HCT116 (cell line): ENCODE measurements at regions not wholly inside any gene's neighbourhood (a gene's known extent, or its start where the extent isn't known, plus 50 kb on each side); places are given as distances from the start of the nearest gene placed in this dataset.

Experiments used
- ATAC-seq: fragments of 200-7000 bp; cut with Tn5 transposase; 2 replicates; pipeline ENCODE4 v1.9.1; 2020; ENCODE audit warnings: mild to moderate bottlenecking, moderate library complexity
- BruUV-seq: library from RNA; stranded (reverse); fragments of 400-500 nt; replicated peaks from 2 replicates; lab custom pipeline; 2021; lab: Mats Ljungman, UMichigan
- CTCF ChIA-PET: fragments of 300-600 bp; sonication (Branson Sonifier 250); formaldehyde crosslinking; loops from one replicate; lab custom pipeline; 2021; ENCODE audit warnings: antibody characterized with exemption; lab: Charles Lee
- POLR2A ChIA-PET: fragments of 300-600, 350-600 bp; sonication (Branson Sonifier 250); formaldehyde crosslinking; loops from one replicate; lab custom pipeline; 2021; ENCODE audit warnings: antibody characterized with exemption; lab: Charles Lee
- RAD21 ChIA-PET, 2 experiments: fragments of 300-600 bp; sonication (Branson Sonifier 250); formaldehyde crosslinking; loops; one replicate each; lab custom pipeline; 2023; ENCODE audit warnings: low total read pairs in 2 of 2; ENCODE audit not compliant: uncharacterized antibody in 2 of 2, unreplicated experiment in 2 of 2, low non-redundant PET in 1 of 2; lab: Charles Lee
- DNase-seq: peaks from one replicate; pipeline ENCODE4 v3.0.0-alpha.2; 2010; ENCODE audit warnings: low read depth, low spot score
- H2AFZ ChIP-seq: fragments of 200-600 bp; shearing (Covaris generic), sonication (generic); 2 replicates; pipeline ENCODE4 v1.6.1; 2017; ENCODE audit warnings: low read depth, mixed run types, mixed read lengths, antibody characterized with exemption, low read length; ENCODE audit not compliant: poor library complexity, severe bottlenecking
- H3K27ac ChIP-seq: 2 replicates; pipeline ENCODE4 v1.5.1; 2012; ENCODE audit warnings: low read depth, low read length
- H3K27me3 ChIP-seq: fragments of 200-600 bp; sonication (generic); 2 replicates; pipeline ENCODE4 v1.6.1; 2016; ENCODE audit warnings: mixed run types, low read length, mixed read lengths; ENCODE audit not compliant: insufficient read depth
- H3K36me3 ChIP-seq, 2 experiments: fragments of 200-500 bp in 1 of 2; fragments of 200-600 bp in 1 of 2; sonication (Bioruptor generic) in 1 of 2; sonication (generic) in 1 of 2; 2 replicates each; pipeline versions ENCODE4 v1.5.1 to v1.6.1; 2014 to 2016; ENCODE audit warnings: low read length in 2 of 2, inconsistent platforms in 1 of 2, mixed read lengths in 1 of 2, mixed run types in 1 of 2; ENCODE audit not compliant: insufficient read depth in 2 of 2, control insufficient read depth in 1 of 2
- H3K4me1 ChIP-seq, 2 experiments: fragments of 200-600 bp in 1 of 2; sonication (generic) in 1 of 2; 2 replicates each; pipeline versions ENCODE4 v1.5.1 to v1.6.1; 2012 to 2017; ENCODE audit warnings: low read length in 2 of 2, inconsistent platforms in 1 of 2, mild to moderate bottlenecking in 1 of 2, mixed read lengths in 1 of 2, mixed run types in 1 of 2, moderate library complexity in 1 of 2; ENCODE audit not compliant: insufficient read depth in 2 of 2, control insufficient read depth in 1 of 2
- H3K4me2 ChIP-seq: fragments of 200-600 bp; sonication (generic); 2 replicates; pipeline ENCODE4 v1.6.1; 2017; ENCODE audit warnings: mixed run types, low read length, mixed read lengths
- H3K4me3 ChIP-seq, 2 experiments: fragments of 200-600 bp in 1 of 2; sonication (generic) in 1 of 2; replicated peaks in 1 of 2; 2 replicates each; pipeline ENCODE4 v1.5.1; 2011 to 2016; ENCODE audit warnings: low read length in 2 of 2, control low read depth in 1 of 2, low read depth in 1 of 2, mild to moderate bottlenecking in 1 of 2, mixed read lengths in 1 of 2, mixed run types in 1 of 2
- H3K79me2 ChIP-seq: fragments of 200-600 bp; sonication (generic); 2 replicates; pipeline ENCODE4 v1.6.1; 2017; ENCODE audit warnings: mild to moderate bottlenecking, mixed run types, low read length, moderate library complexity, mixed read lengths; ENCODE audit not compliant: insufficient read depth
- H3K9ac ChIP-seq: fragments of 200-600 bp; sonication (generic); 2 replicates; pipeline ENCODE4 v1.6.1; 2016; ENCODE audit warnings: low read length, mixed read lengths
- H3K9me2 ChIP-seq: fragments of 200-600 bp; sonication (generic), shearing (Covaris generic); 2 replicates; pipeline ENCODE4 v1.6.1; 2017; ENCODE audit warnings: mixed run types, mild to moderate bottlenecking, moderate library complexity; ENCODE audit not compliant: insufficient read depth
- H3K9me3 ChIP-seq, 2 experiments: fragments of 200-500 bp in 1 of 2; fragments of 200-600 bp in 1 of 2; sonication (Bioruptor generic) in 1 of 2; sonication (generic) in 1 of 2; 2 replicates each; pipeline ENCODE4 v1.6.1; 2014 to 2017; ENCODE audit warnings: low read length in 2 of 2, mixed read lengths in 2 of 2, inconsistent platforms in 1 of 2, low read depth in 1 of 2, mild to moderate bottlenecking in 1 of 2, mixed run types in 1 of 2, moderate library complexity in 1 of 2; ENCODE audit not compliant: control insufficient read depth in 1 of 2, insufficient read depth in 1 of 2
- H4K20me1 ChIP-seq: fragments of 200-600 bp; sonication (generic), shearing (Covaris generic); 2 replicates; pipeline ENCODE4 v1.6.1; 2017; ENCODE audit warnings: mixed run types, mild to moderate bottlenecking, moderate library complexity; ENCODE audit not compliant: insufficient read depth
- ATF3 ChIP-seq: IDR thresholded peaks from 2 replicates; pipeline ENCODE4 v1.6.1; 2012
- CEBPB ChIP-seq: IDR thresholded peaks from 2 replicates; pipeline ENCODE4 v1.6.1; 2012; ENCODE audit warnings: low read depth
- EGR1 ChIP-seq: IDR thresholded peaks from 2 replicates; pipeline ENCODE4 v1.6.1; 2012; ENCODE audit warnings: low read depth
- EZH2 ChIP-seq: fragments of 200-600 bp; sonication (generic); IDR thresholded peaks from 2 replicates; pipeline ENCODE4 v1.6.1; 2017; ENCODE audit warnings: antibody characterized with exemption, mixed run types
- EZH2phosphoT487 ChIP-seq: fragments of 200-600 bp; IDR thresholded peaks from 2 replicates; pipeline ENCODE4 v1.6.1; 2018; ENCODE audit warnings: antibody characterized with exemption, borderline replicate concordance
- FOSL1 ChIP-seq: IDR thresholded peaks from 2 replicates; pipeline ENCODE4 v1.6.1; 2012; ENCODE audit warnings: low read depth
- JUND ChIP-seq: IDR thresholded peaks from 2 replicates; pipeline ENCODE4 v1.6.1; 2012
- MAX ChIP-seq: IDR thresholded peaks from 2 replicates; pipeline ENCODE4 v1.6.1; 2012
- POLR2A ChIP-seq: IDR thresholded peaks from 2 replicates; pipeline ENCODE4 v1.7.0; 2011; ENCODE audit warnings: borderline replicate concordance; ENCODE audit not compliant: insufficient read depth, insufficient read length; ENCODE audit errors: extremely low read depth
- POLR2AphosphoS5 ChIP-seq: IDR thresholded peaks from 2 replicates; pipeline ENCODE4 v1.6.1; 2011; ENCODE audit warnings: mild to moderate bottlenecking, low read depth, low read length, moderate library complexity
- RAD21 ChIP-seq: IDR thresholded peaks from 2 replicates; pipeline ENCODE4 v1.6.1; 2012; ENCODE audit warnings: low read depth, mild to moderate bottlenecking
- SIN3A ChIP-seq: IDR thresholded peaks from 2 replicates; pipeline ENCODE4 v1.6.1; 2012; ENCODE audit warnings: low read depth
- SP1 ChIP-seq: IDR thresholded peaks from 2 replicates; pipeline ENCODE4 v1.6.1; 2012; ENCODE audit warnings: low read depth
- SRF ChIP-seq: IDR thresholded peaks from 2 replicates; pipeline ENCODE4 v1.6.1; 2012; ENCODE audit warnings: low read depth
- TCF7L2 ChIP-seq: IDR thresholded peaks from 2 replicates; pipeline ENCODE4 v1.7.0; 2011; ENCODE audit warnings: borderline replicate concordance, inconsistent platforms; ENCODE audit not compliant: insufficient read depth, insufficient read length; ENCODE audit errors: extremely low read depth
- YY1 ChIP-seq: IDR thresholded peaks from 2 replicates; pipeline ENCODE4 v1.6.1; 2011; ENCODE audit warnings: low read length, low read depth, moderate library complexity, mild to moderate bottlenecking; ENCODE audit not compliant: insufficient replicate concordance; ENCODE audit errors: extremely low read depth
- ZBTB33 ChIP-seq: IDR thresholded peaks from 2 replicates; pipeline ENCODE4 v1.6.1; 2011; ENCODE audit warnings: mild to moderate bottlenecking, low read length, moderate library complexity; ENCODE audit not compliant: insufficient replicate concordance; ENCODE audit errors: extremely low read depth
- ZFX ChIP-seq: fragments of 450-650 bp; IDR thresholded peaks from 2 replicates; pipeline ENCODE4 v1.6.1; 2017
- ZNF274 ChIP-seq: fragments of 200-500 bp; sonication (Bioruptor generic); IDR thresholded peaks from 2 replicates; pipeline ENCODE4 v1.6.1; 2014; ENCODE audit warnings: mild to moderate bottlenecking, low read depth, low read length, inconsistent platforms
- intact Hi-C: fragments of 100-400 bp; cut with micrococcal nuclease; formaldehyde crosslinking; loops from 2 replicates; pipeline ENCODE4 v1.10.0; 2022

- H3K36me3 ChIP-seq, result no peaks in the 10 kb centered on the region
- RAD21 ChIA-PET, result no interaction called here
- no peaks in the 10 kb centered on the region for H3K9me2 ChIP-seq
- H3K79me2 ChIP-seq, result no peaks in the 10 kb centered on the region
- DNase-seq (no peak), ATAC-seq (no peak)
- H3K27me3 ChIP-seq, result peaks cover 16% of the 10 kb centered on the region; the same call in 1 of the 2 replicates
- no peak overlapping the region for H3K4me3 ChIP-seq
- H2AFZ ChIP-seq, result no peak overlapping the region
- CTCF ChIA-PET, result no interaction called here
- no peaks in the 10 kb centered on the region for H3K4me1 ChIP-seq
- H3K9me3 ChIP-seq, result no peaks in the 10 kb centered on the region
- TF ChIP-seq EZH2 (no peak), MAX (no peak), CEBPB (no peak), EGR1 (no peak), POLR2AphosphoS5 (no peak), YY1 (no peak), SRF (no peak), SP1 (no peak), ZNF274 (no peak), TCF7L2 (no peak)
- no peak overlapping the region for H3K4me2 ChIP-seq
- no peak overlapping the region for H3K27ac ChIP-seq
- POLR2A ChIA-PET, result no interaction called here
- intact Hi-C loops, result no loop called here
- H3K9ac ChIP-seq, result no peak overlapping the region
- BruUV-seq, result no TSS peak
- H4K20me1 ChIP-seq, result no peaks in the 10 kb centered on the region
Observed at GRCh38 chr16:54805648-54806047, 125.0 kb upstream of the IRX5 start.

- no peaks in the 10 kb centered on the region for H3K4me1 ChIP-seq
- no peaks in the 10 kb centered on the region for H3K79me2 ChIP-seq
- no peak overlapping the region for H3K27ac ChIP-seq
- H4K20me1 ChIP-seq, result no peaks in the 10 kb centered on the region
- RAD21 ChIA-PET, result no interaction called here
- no TSS peak for BruUV-seq
- DNase-seq (no peak), ATAC-seq (no peak)
- TF ChIP-seq EGR1 (no peak), SIN3A (no peak), ATF3 (no peak), EZH2phosphoT487 (no peak), MAX (no peak), SRF (no peak), ZFX (no peak), POLR2A (no peak), JUND (no peak), ZBTB33 (no peak), RAD21 (no peak), YY1 (no peak), POLR2AphosphoS5 (no peak), ZNF274 (no peak), FOSL1 (no peak)
- H3K9me2 ChIP-seq, result no peaks in the 10 kb centered on the region
- no peak overlapping the region for H3K4me3 ChIP-seq
- no peaks in the 10 kb centered on the region for H3K9me3 ChIP-seq
- CTCF ChIA-PET, result no interaction called here
- H3K4me2 ChIP-seq, result no peak overlapping the region
- H3K9ac ChIP-seq, result no peak overlapping the region
- no peak overlapping the region for H2AFZ ChIP-seq
- no peaks in the 10 kb centered on the region for H3K27me3 ChIP-seq
- POLR2A ChIA-PET, result no interaction called here
- no peaks in the 10 kb centered on the region for H3K36me3 ChIP-seq
- intact Hi-C loops, result no loop called here
Observed at GRCh38 chr16:54801057-54801844, 129.4 kb upstream of the IRX5 start.
